GM18499 (cell line): ENCODE measurements at regions not wholly inside any gene's neighbourhood (a gene's known extent, or its start where the extent isn't known, plus 50 kb on each side); places are given as distances from the start of the nearest gene placed in this dataset.
A peak's percentile ranks its signal among the peaks of the same experiment; 100 is the strongest.

Source experiments
- ATAC-seq: cut with Tn5 transposase; IDR thresholded peaks from one replicate; pipeline ENCODE4 v1.9.1; 2021; ENCODE audit warnings: moderate number of reproducible peaks; ENCODE audit not compliant: insufficient read depth, unreplicated experiment

DNA sequence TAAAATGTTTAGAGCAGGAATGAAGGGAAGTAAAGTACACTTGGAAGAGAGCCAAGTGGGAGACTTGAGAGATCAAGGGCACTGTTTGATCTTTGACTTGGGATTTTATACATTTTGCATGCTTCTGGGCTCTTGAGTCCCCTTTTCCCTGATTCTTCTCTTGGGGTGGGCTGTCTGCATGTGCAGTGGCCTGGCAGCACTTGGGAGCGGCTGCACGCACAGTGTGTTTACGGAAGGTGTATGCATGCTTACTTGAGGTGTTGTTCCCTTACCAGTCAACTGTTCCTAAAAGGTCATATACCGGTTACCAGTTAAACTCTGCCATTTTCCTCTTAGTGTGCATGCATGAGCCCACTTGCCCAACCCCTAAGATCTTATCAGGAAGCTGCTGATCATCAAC, 377.7 kb downstream of the CYLC2 start:
- ATAC-seq = no peak

DNA sequence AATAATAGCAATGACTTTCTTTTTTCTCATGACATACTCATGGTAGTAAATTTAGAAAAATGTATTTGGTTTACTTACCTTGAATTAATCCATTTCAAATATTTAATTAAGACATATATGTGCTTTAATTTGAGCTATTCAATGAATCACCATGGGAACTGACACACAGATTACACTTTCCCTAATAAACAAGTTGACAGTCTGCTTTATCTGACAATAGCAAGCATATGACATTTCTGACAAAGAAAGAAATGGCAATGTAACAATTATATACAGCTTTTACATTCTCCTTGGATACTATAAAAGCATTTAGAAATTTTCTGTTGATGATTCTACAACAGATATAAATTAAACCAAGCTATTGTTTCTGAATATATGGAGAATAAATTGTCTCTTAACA, 382.5 kb downstream of the CYLC2 start:
- ATAC-seq = no peak

DNA sequence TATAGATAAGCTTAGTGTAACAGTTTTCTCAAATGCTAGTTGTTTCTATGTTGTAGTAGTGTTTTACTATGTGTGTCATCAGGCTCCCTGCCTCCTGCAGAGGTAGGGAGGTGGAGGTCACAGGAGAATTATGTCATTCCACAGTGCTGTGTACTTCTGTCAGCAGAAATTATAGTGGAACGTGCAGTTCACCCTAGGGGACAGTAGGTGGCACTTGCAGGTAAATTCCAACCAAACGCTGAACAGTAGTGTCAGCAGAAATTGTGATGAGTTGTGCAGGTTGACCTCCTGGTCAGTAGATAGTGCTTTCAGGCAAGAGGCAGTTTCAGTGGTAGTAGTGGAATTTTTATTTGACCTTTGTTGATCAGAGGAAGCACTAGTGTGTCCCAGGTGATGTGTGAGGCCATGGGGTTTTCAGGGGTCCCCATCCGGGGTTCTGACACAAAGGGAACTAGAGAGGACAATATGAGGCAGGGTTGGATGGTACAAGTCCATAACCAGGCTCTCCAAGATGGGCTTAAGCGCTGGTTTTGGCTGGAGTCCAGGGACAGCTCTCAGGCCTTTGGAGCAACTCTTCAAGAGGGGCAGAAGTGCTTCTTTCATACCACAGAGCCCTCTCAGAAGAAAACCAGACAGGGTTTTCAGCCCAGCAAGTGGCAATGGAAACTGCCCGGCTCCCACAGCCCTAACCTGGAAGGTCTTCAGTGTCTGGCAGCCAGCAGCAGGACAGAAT, 402.9 kb downstream of the CYLC2 start:
- peak; percentile 97 for ATAC-seq

DNA sequence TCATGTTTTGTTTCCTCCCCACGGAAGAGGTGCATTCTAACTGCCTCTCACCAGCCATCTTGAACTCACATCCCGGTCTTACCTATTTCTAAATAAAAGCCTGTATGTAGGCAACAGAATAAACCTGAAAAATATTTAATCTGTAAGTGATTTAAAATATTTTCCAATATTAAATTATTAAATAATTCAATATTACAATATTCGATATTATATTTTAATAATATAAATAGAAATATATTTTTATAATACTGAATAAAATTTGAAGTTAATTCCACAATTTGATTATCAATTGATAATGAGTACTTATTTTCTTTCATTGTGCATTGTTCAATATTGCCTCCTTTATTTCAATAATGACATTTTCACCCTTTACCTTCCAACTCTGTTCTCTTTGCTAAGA, 404.4 kb downstream of the CYLC2 start:
- ATAC-seq = no peak

DNA sequence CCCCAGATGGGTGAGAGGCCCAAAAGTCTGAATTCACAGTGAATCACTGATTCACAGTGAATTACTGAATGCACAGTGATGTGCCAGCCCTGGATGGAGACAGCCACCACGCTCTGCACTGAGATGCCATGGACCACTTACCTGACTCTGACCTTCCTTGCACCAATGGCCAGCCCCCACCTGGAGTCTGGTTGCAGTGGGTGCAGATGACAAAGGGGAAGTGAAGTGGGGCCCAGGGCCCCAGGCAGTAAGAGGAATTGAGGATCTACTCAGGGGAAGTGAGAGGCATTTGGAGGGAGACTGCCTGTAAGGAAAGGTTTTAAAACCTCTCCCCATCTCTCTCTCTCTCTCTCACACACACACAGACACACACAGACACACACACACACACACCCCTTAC, 412.1 kb downstream of the CYLC2 start:
- no peak for ATAC-seq

DNA sequence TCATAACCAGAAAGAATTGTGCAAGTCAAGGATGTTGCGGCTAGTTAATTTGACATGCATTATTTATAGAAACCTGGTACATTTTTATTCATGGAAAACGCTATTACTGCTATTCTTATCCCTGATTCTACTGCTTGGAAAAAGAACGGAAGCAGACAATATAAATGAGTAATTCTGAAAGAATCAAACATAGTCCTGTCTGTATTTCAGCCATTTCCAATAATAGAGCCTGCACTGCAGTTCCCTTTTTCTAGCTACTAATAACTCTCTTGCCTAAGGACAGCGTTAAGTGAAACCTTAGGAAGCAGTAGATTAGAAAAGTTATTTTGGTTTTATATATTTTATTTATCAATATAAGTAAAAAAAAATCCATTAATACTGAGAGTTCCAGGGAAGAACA, 414.9 kb downstream of the CYLC2 start:
- no peak for ATAC-seq

DNA sequence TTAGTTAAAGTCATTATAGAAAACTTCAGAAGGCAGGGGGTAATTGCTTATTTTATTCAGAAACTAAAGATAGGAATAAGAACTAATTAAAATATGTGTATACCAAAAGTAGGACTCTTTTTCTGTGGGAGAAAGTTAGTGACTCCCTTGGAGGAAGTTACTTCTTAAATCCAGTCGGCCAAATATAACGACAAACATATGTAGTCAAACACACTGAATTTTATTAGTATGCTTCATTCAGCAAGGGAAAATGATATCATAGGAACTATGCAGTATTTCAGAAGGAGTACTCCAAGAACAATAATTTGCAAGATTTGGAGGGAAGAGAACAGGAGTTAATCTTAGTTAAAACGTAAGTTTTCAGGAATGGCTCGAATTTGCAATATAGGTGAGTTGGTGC, 432.6 kb downstream of the CYLC2 start:
- no peak for ATAC-seq

DNA sequence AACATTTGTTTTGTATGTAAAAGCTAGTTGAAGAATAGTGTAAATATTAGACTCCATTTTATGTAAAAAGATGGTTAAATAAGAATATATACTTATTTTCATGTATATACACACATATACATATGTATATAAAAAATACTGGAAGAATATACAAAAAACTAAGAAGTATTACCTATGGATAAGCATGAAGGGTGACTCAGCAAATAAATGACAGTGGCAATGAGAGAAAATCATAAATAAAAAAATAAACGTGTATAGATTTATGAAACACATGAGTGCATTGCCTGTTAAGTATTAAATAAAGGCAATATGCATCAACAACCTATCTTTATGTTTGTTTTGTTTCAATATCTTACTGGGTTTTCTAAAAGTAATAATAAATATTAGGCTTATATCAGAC, 435.3 kb downstream of the CYLC2 start:
- ATAC-seq = no peak

DNA sequence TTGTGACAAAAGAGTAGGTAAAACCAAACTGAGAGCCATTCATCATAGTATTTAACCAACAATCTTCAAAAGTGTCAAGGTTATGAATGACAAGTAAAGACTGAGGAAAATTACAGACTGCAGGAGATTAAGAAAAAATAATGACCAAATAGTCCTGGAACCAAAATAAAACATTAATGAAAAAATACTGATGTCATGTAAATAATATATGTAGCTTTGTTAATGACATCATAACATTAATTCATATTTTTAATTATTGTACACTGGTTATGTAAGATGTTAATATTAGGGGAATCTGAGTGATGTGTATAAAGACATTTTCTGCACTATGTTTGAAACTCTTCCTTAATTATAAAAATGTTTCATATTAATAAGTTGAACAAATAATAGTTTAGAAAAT, 436.7 kb downstream of the CYLC2 start:
- no peak for ATAC-seq

DNA sequence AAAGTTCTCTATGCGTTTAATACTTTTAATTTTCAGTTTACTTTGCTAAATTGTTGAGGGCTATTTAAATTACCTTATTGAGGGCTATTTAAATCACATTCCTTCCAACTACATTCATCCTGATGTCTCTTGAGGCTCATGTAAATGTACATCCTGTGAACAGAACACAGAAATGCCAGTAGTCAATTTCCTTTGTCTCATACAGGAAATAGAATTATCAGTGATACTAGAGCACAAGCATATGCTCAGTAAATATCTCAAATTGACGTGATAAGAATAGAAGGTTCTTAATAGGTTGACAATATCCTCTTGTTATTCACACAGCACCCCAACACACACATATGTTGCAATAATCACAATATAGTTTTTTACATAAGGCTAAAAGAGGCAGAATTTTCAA, 449.0 kb downstream of the CYLC2 start:
- ATAC-seq = no peak

DNA sequence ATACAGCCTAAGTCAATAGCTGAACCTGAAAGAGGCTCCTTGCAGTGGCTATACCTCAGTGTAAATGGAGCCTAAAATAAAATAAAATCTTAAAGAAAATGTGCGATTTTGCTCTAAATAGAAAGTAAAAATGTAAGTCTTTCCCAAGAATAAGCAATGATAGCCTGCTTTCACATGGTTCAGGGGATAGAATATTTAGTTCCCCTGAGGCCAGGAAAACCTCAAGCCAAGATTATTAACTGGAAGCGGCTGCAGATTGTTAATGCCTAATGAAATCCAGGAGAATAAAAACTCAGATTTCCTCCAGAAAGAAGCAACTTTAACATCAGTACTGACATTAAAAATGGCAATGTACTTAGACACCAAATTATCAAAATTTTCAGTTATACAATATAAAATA, 463.7 kb downstream of the CYLC2 start:
- no peak for ATAC-seq

DNA sequence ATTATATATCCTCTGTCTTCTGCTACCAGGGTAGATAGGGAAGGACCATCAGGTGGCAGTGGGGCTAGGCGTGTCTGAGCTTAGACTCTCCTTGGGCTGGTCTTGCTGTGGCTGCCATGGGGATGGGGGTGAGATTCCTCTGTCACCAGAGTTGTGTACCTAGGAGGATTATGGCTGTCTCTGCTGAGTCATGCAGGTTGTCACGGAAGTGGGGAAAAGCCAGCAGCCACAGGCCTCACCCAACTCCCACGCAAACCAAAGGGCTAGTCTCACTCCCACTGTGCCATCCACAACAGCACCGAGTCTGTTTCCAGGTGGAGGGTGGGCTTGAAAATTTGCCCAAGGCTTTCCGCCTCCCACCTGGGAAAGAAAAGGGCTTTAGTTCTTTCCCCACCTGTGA, 476.1 kb downstream of the CYLC2 start:
- ATAC-seq = no peak

DNA sequence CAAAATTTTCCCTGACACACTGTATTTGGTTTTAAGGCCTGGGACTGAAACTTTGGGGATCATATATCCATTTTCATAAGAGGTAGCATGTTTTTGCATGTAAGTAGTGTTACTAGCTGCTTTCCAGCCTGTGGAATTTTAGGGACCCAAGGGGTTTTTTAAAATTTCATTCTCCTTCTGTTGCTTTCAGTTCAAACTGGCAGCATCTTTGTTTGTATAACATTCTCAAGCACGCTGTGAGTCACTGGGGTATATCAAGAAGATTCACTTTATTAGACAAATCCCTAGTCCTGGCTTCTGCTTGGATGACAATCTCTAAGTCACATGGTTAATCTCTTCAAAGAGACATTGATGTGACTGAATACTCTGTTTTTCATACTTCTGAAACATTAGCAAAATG, 479.0 kb downstream of the CYLC2 start:
- ATAC-seq = no peak

DNA sequence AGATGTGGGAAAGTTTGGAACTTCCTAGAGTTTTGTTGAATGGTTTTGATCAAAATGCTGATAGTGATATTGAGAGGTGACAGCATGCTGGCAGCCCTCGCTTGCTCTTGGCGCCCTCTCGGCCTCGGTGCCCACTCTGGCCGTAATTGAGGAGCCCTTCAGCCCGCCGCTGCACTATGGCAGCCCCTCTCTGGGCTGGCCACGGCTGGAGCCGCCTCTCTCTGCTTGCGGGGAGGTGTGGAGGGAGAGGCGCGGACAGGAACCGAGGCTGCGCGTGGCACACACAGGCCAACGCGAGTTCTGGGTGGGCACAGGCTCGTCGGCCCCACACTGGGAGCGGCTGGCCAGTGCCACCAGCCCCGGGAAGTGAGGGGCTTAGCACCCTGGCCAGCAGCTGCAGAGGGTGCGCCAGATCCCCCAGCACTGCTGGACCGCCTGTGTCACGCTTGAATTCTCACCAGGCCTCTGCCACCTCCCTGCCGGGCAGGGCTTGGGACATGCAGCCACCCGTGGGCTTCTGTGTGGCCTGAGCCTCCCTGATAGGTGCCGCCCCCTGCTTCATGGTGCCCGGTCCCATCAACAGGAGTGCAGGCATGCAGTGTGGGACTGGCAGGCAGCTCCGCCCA, 488.5 kb downstream of the CYLC2 start:
- no peak for ATAC-seq

DNA sequence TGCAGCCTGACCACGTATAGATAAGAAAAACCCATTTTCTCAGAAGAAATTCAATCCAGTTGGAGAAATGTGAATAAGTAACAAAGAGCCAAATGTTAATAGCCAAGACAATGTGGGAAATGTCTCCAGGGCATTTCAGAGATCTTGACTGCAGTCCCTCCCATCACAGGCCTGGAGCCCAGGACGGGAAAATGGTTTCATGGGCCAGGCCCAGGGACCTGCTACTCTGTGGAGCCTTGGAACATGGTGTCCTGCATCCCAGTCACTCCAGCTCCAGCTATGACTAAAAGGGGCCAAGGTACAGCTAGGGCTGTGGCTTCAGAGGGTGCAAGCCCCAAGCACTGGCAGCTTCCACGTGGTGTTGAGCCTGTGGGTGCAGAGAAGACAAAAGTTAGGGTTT, 490.0 kb downstream of the CYLC2 start:
- ATAC-seq = no peak

DNA sequence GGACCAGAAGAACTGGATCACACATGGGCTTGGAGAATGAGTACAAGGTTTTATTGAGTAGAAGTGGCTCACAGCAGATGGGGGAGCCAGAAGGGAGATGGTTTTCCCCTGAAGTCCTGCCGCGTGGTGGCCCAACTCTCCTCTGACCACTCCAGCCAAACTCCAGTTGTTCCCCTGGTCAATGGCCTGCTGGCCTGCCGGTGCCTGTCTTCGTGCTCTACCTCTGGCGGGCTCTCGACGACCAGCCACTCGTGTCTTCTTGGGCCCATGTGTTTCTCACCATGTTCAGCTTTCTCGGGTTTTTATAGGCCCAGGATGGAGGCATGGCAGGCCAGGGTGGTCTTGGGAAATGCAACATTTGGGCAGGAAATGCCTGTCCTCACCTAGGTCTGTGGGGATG, 519.6 kb downstream of the CYLC2 start:
- ATAC-seq = no peak

DNA sequence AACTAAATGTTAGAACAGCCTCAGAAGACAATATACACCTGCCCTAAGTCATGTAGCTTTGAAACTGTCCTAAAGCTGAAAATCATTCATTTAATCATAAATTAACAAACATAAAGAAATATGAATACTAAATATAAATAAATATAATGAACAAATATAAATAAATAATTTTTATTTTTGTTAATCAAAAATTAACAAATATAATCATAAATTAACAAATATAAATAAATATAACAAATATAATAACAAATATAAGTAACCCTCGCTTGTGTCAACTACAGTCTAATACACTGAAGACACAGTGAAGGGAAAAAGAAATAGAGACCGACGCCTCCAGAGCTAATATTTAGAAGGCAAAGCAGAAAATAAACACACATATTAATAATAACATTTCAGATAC, 527.3 kb downstream of the CYLC2 start:
- no peak for ATAC-seq

DNA sequence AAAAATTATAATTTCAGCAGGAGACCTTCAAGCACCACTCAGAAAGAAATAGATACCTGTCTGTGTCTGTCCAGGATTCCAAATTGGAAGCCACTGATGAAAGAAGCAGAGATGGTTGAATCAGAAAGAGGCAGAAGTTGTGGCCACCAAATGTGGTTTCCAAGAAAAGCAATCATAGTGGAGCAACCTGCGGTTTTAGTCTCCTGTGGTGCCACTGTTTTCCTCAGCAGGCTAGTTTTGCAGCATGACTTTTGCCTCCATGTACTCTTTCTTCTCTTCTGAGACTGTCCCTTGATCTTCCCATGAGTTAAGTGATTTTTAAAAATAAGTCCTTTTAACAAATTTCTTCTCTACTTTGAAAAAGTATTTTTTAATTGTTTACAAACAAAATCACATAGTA, 535.8 kb downstream of the CYLC2 start:
- no peak for ATAC-seq

DNA sequence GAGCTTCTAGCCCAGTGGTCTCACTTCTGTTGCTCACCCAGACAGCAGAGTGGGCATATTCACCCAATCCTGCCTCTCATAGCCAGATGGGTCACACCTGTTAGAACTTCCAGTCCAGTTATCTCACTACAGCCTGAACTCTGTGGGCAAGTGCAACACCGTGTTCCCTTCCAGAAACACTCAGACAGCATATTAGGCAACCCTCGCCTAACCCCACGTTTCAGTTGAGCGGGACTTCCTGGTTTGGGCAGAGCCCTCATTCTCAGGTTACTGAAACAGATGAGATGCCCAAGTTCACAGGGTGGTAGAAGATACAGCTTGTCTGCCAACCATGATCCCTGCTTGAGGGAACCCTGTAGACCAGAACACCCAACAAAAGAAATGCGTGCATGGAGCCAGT, 538.2 kb downstream of the CYLC2 start:
- no peak for ATAC-seq

DNA sequence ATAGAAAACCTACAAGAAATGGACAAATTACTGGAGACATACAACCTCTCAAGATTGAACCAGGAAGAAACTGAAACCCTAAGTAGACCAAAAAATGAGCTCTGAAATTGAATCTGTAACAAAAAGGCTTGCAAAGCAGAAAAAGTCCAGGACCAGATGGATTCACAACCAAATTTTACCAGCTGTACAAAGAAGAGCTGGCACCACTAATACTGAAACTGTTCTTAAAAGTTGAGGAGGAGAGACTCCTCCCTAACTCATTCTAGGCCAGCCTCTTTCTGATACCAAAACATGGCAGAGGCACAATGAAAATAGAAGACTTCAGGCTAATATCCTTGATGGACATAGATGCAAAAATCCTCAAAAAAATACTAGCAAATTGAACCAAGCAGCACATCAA, 542.3 kb downstream of the CYLC2 start:
- ATAC-seq = no peak

DNA sequence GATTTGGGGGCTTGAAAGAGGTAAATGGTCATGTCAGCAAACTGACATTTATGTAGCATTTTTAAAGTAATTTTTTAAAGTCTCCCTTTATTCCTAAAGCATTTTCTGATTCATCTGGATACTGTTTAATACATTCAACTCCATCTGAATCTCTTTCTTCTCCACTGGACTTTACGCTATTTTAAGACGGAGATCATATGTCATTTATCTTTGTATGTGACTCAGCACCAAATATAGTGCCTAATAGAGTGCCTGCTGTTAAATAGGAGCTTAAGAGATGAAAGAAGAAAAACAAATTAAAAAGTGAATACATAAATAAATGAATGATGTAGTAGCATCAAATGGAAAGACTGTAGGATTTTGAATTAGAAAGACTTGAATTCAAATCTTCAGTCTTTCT, 548.8 kb upstream of the SMC2 start:
- ATAC-seq = no peak

DNA sequence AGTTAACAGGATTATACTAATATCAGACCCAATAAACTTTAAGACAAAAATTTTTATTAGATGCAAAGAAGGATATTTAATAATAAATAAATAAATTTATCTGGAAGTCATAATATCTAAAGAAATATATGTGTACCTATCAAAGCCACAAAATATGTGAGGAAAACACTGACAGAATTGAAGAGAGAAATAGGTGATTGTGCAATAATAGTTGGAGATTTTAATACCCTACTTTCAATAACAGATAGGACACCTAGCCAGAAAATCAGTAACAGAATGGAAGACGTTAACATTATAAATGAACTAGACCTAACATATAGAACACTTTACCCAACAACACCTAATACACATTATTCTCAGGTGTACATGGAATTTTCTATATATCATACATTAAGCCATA, 541.4 kb upstream of the SMC2 start:
- no peak for ATAC-seq
